ENCODE measurements at regions not wholly inside any gene's neighbourhood (a gene's known extent, or its start where the extent isn't known, plus 50 kb on each side); places are given as distances from the start of the nearest gene placed in this dataset.
"Not testable (repeated sequence)": the region's sequence is repeated elsewhere in the genome, so short reads cannot be mapped to it uniquely, and the experiment has no call there.

DNA sequence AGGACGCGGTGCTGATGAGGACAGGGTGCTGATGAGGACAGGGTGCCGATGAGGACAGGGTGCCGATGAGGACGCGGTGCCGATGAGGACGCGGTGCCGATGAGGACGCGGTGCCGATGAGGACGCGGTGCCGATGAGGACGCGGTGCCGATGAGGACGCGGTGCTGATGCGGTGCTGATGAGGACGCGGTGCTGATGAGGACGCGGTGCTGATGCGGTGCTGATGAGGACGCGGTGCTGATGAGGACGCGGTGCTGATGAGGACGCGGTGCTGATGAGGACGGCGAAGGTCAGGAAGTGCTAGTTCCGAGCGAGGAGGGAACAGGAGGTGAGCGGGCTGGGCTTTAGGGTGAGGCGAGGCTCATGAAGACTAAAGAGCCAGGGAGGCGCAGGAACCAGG is 399.9 kb downstream of the SMOC2 start:
- TF ChIP-seq, protein P1, sequence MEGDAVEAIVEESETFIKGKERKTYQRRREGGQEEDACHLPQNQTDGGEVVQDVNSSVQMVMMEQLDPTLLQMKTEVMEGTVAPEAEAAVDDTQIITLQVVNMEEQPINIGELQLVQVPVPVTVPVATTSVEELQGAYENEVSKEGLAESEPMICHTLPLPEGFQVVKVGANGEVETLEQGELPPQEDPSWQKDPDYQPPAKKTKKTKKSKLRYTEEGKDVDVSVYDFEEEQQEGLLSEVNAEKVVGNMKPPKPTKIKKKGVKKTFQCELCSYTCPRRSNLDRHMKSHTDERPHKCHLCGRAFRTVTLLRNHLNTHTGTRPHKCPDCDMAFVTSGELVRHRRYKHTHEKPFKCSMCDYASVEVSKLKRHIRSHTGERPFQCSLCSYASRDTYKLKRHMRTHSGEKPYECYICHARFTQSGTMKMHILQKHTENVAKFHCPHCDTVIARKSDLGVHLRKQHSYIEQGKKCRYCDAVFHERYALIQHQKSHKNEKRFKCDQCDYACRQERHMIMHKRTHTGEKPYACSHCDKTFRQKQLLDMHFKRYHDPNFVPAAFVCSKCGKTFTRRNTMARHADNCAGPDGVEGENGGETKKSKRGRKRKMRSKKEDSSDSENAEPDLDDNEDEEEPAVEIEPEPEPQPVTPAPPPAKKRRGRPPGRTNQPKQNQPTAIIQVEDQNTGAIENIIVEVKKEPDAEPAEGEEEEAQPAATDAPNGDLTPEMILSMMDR (conservative IDR thresholded peaks at IDR 0.05 in 1 of 2, IDR thresholded peaks at IDR 0.05 in 1 of 2; ENCODE audit: extremely low read depth in 1 of 2, insufficient read depth in 1 of 2, low read depth in 1 of 2, low read length in 2 of 2) = not testable (repeated sequence)
- TF ChIP-seq EZH2 (IDR thresholded peaks at IDR 0.05; ENCODE audit: borderline replicate concordance, low read length) = not testable (repeated sequence)

Measured in mammary epithelial cell (primary cell).